ENCODE measurements at regions not wholly inside any gene's neighbourhood (a gene's known extent, or its start where the extent isn't known, plus 50 kb on each side); places are given as distances from the start of the nearest gene placed in this dataset.

DNA sequence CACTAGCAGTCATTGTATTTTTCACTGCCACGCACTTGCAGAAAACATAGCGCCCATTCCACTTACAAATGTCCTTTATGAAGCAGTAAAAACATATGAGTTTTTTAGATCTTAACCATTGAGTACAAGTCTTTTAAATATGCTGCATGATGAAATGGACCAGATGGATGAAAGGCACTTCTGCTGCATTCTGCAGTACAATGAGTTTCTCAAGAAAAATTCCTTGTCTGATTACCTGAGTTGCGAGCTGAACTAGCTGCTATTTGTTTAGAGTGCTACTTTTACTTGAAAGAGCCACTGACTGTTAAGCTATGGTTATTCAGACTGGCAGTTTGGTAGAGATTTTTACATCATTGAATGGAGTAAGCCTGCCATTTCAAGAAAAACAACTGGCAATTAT, 825.5 kb upstream of the ACVR2A start:
- no peak for TF ChIP-seq POLR2A (IDR thresholded peaks at IDR 0.05)
- TF ChIP-seq, protein P1, sequence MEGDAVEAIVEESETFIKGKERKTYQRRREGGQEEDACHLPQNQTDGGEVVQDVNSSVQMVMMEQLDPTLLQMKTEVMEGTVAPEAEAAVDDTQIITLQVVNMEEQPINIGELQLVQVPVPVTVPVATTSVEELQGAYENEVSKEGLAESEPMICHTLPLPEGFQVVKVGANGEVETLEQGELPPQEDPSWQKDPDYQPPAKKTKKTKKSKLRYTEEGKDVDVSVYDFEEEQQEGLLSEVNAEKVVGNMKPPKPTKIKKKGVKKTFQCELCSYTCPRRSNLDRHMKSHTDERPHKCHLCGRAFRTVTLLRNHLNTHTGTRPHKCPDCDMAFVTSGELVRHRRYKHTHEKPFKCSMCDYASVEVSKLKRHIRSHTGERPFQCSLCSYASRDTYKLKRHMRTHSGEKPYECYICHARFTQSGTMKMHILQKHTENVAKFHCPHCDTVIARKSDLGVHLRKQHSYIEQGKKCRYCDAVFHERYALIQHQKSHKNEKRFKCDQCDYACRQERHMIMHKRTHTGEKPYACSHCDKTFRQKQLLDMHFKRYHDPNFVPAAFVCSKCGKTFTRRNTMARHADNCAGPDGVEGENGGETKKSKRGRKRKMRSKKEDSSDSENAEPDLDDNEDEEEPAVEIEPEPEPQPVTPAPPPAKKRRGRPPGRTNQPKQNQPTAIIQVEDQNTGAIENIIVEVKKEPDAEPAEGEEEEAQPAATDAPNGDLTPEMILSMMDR (IDR thresholded peaks at IDR 0.05) = no peak
- no peak for TF ChIP-seq POLR2AphosphoS5 (IDR thresholded peaks at IDR 0.05)
- TF ChIP-seq EP300 (IDR thresholded peaks at IDR 0.05) = no peak

Measured in suprapubic skin (tissue), 4 donors.